ENCODE measurements at regions not wholly inside any gene's neighbourhood (a gene's known extent, or its start where the extent isn't known, plus 50 kb on each side); places are given as distances from the start of the nearest gene placed in this dataset.
"Not testable (repeated sequence)": the region's sequence is repeated elsewhere in the genome, so short reads cannot be mapped to it uniquely, and the experiment has no call there.

DNA sequence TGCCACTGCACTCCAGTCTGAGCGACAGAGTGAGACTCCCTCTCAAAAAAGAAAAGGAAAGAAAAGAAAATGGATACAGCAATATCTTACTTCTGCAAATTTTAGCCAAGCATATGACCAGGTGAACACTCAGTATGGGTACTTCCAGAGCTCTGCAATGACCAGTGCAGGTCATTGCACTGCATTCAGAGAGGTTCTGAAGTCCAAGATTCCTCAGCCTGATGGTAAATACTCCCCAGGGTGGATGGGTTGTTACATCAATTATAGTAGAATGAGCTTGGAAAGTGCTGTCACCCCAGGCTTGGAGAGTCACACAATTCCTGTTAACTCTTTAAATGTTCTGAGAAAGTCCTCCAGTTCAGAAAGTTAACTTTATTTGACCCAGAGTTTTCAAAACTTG is 103.7 kb downstream of the RPLP1 start:
- Histone ChIP-seq H3K9me3 (ENCODE audit: low read depth, low read length) (peaks cover 9% of the 10 kb centered on the region), H3K27me3 (ENCODE audit: insufficient read depth, low read length) (no peaks in the 10 kb centered on the region), H3K4me1 (ENCODE audit: insufficient read depth, low read length) (no peaks in the 10 kb centered on the region), H3K4me3 (ENCODE audit: low read length) (no peak overlapping the region)

GRCh38 chr15:69557020-69557706 is 104.5 kb downstream of the RPLP1 start:
- Histone ChIP-seq H3K4me1 (ENCODE audit: insufficient read depth, low read length) (no peaks in the 10 kb centered on the region), H3K27me3 (ENCODE audit: insufficient read depth, low read length) (no peaks in the 10 kb centered on the region), H3K4me3 (ENCODE audit: low read length) (no peak overlapping the region), H3K9me3 (ENCODE audit: low read depth, low read length) (peaks cover 2% of the 10 kb centered on the region)

- no peaks in the 10 kb centered on the region for H3K27me3 ChIP-seq (ENCODE audit: insufficient read depth, low read length)
- no peaks in the 10 kb centered on the region for H3K9me3 ChIP-seq (ENCODE audit: low read depth, low read length)
- H3K4me1 ChIP-seq (ENCODE audit: insufficient read depth, low read length), result no peaks in the 10 kb centered on the region
- H3K4me3 ChIP-seq (ENCODE audit: low read length), result no peak overlapping the region
Measured at GRCh38 chr15:69557707-69558409, 105.2 kb downstream of the RPLP1 start.

- no peak overlapping the region for H3K4me3 ChIP-seq (ENCODE audit: low read length)
- H3K4me1 ChIP-seq (ENCODE audit: insufficient read depth, low read length), result no peaks in the 10 kb centered on the region
- H3K27me3 ChIP-seq (ENCODE audit: insufficient read depth, low read length), result no peaks in the 10 kb centered on the region
- no peaks in the 10 kb centered on the region for H3K9me3 ChIP-seq (ENCODE audit: low read depth, low read length)
Measured at GRCh38 chr15:69559440-69560190, 107.0 kb downstream of the RPLP1 start.

GRCh38 chr15:69561071-69561784 is 108.6 kb downstream of the RPLP1 start:
- Histone ChIP-seq H3K4me1 (ENCODE audit: insufficient read depth, low read length) (no peaks in the 10 kb centered on the region), H3K4me3 (ENCODE audit: low read length) (no peak overlapping the region), H3K27me3 (ENCODE audit: insufficient read depth, low read length) (no peaks in the 10 kb centered on the region), H3K9me3 (ENCODE audit: low read depth, low read length) (no peaks in the 10 kb centered on the region)

DNA sequence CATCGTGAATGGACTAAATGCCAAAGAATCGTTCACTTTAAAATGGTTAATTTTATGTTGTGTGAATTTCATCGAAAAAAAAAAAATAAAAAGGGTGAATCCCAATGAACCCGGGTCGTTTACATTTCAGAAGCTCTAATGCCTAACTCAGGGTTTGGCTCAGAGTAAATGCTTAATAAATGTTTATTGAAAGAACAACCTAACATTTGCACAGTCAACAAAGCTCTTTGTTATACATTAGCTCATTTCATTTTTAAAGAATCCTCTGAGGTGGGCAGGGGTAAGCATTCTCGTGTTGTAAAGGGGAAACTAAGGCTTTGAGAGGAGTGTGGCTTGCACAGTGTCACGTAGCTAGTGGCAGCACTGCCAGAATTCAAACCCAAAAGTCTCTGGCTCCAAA is 109.5 kb downstream of the RPLP1 start:
- Histone ChIP-seq H3K27me3 (ENCODE audit: insufficient read depth, low read length) (no peaks in the 10 kb centered on the region), H3K9me3 (ENCODE audit: low read depth, low read length) (no peaks in the 10 kb centered on the region), H3K4me3 (ENCODE audit: low read length) (no peak overlapping the region), H3K4me1 (ENCODE audit: insufficient read depth, low read length) (no peaks in the 10 kb centered on the region)

DNA sequence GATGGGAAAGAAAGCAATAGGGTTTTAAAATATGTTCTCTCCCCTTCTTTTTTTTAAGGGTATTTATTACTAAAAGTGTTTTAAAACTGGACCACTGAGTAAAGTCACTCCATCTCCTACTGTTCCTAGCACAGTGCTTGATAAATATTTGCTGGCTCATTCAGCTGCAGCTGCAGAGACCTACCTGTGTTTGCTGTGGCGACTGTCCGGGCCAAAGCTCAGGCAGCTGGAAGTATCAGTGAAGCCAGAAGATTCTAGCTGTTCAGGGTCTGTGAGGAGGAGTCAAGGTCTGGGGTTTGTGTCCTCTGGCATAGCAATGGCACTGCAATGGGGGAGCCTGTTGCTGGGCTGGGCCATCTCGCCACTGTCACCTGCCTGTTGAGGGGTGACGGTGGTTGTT is 109.9 kb downstream of the RPLP1 start:
- no peaks in the 10 kb centered on the region for H3K4me1 ChIP-seq (ENCODE audit: insufficient read depth, low read length)
- no peaks in the 10 kb centered on the region for H3K27me3 ChIP-seq (ENCODE audit: insufficient read depth, low read length)
- H3K9me3 ChIP-seq (ENCODE audit: low read depth, low read length), result no peaks in the 10 kb centered on the region
- H3K4me3 ChIP-seq (ENCODE audit: low read length), result no peak overlapping the region

GRCh38 chr15:69565066-69565655 is 112.5 kb downstream of the RPLP1 start:
- no peaks in the 10 kb centered on the region for H3K4me1 ChIP-seq (ENCODE audit: insufficient read depth, low read length)
- H3K9me3 ChIP-seq (ENCODE audit: low read depth, low read length), result no peaks in the 10 kb centered on the region
- H3K27me3 ChIP-seq (ENCODE audit: insufficient read depth, low read length), result no peaks in the 10 kb centered on the region
- H3K4me3 ChIP-seq (ENCODE audit: low read length), result no peak overlapping the region

GRCh38 chr15:69567238-69567760 is 114.7 kb downstream of the RPLP1 start:
- H3K9me3 ChIP-seq (ENCODE audit: low read depth, low read length); H3K4me1 ChIP-seq (ENCODE audit: insufficient read depth, low read length); H3K4me3 ChIP-seq (ENCODE audit: low read length); H3K27me3 ChIP-seq (ENCODE audit: insufficient read depth, low read length): not testable (repeated sequence)

DNA sequence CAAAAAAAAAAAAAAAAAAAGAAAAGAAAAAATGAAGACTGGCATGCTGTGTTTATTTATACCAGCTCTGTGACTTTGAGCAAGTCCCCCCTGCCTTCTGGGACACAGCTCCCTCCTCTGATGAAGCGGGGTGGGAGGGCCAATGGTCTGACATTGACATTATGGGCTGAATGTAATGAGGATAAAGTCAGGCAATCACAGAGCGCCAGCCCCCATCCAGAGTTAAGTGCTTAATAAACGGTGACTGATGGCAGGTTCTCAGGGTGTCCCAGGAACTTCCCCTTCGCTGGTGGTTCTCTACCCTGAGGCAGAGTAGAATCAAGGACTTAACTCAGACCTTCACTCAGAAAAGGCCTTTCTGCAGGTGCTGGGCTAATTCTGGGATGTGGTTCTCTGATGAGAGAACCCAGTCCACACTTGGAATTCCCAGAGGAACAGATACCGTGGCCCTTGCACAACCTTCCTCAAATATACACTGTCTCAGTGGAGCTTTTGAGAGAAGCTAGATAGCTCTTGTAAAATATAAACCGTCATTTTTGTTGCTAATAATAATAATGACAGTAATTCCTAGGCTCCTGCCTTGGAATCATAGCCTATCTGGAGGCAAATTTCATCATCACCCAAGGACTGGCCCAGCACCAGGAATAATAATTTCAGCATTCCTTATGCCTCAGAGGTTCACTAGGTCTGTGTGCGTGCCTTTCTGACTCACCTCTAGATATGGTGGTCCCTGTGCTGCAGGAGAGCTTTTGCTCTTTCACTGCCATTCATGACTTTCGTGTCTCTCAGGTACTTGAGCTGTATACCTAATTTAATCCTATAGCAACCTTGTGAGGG is 115.8 kb downstream of the RPLP1 start:
- H3K4me1 ChIP-seq (ENCODE audit: insufficient read depth, low read length), result no peaks in the 10 kb centered on the region
- no peaks in the 10 kb centered on the region for H3K27me3 ChIP-seq (ENCODE audit: insufficient read depth, low read length)
- no peak overlapping the region for H3K4me3 ChIP-seq (ENCODE audit: low read length)
- no peaks in the 10 kb centered on the region for H3K9me3 ChIP-seq (ENCODE audit: low read depth, low read length)

DNA sequence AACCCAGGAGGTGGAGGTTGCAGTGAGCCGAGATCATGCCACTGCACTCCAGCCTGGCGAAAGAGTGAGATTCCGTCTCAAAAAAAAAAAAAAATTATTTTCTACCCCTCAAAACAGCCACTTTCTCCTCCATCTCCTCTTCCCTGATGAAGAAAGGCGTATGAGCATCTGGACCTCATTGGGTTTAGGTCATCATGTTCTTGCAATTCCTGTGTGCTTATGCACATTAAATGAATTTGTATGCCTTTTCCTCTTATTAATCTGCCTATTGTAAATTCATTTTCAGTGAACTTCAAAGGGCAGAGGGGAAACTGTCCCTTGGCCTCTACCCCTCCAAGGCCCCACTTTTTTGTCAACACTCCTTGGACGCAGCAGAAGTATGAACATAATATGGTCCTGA is 117.8 kb downstream of the RPLP1 start:
- H3K4me3 ChIP-seq (ENCODE audit: low read length), result no peak overlapping the region
- peaks cover 11% of the 10 kb centered on the region for H3K4me1 ChIP-seq (ENCODE audit: insufficient read depth, low read length)
- H3K9me3 ChIP-seq (ENCODE audit: low read depth, low read length), result no peaks in the 10 kb centered on the region
- H3K27me3 ChIP-seq (ENCODE audit: insufficient read depth, low read length), result no peaks in the 10 kb centered on the region

- Histone ChIP-seq H3K4me3 (ENCODE audit: low read length) (no peak overlapping the region), H3K4me1 (ENCODE audit: insufficient read depth, low read length) (peaks cover 14% of the 10 kb centered on the region), H3K27me3 (ENCODE audit: insufficient read depth, low read length) (no peaks in the 10 kb centered on the region), H3K9me3 (ENCODE audit: low read depth, low read length) (no peaks in the 10 kb centered on the region)
Measured at GRCh38 chr15:69570997-69571396, 118.4 kb downstream of the RPLP1 start.

DNA sequence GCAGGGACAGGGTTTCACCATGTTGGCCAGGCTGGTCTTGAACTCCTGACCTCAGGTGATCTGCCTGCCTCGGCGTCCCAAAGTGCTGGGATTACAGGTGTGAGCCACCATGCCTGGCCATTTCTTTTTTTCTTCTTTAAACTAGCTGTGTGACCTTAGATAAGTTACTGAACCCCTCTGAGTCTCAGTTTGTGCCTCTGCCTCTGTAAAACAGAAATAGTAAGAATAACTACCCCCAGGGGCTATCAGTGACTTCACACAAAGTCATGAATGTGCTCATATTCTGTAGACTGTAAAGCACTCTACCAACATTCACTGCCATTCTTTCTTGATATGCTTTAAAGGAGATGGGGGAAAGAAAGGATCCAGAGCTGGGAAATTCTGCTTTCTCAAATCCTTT is 120.7 kb downstream of the RPLP1 start:
- not testable (repeated sequence) for H3K4me3 ChIP-seq (ENCODE audit: low read length); H3K27me3 ChIP-seq (ENCODE audit: insufficient read depth, low read length); H3K9me3 ChIP-seq (ENCODE audit: low read depth, low read length)
- H3K4me1 ChIP-seq (ENCODE audit: insufficient read depth, low read length), result peaks cover 21% of the 10 kb centered on the region
